Activated naive CD4-positive, alpha-beta T cell treated with Interleukin-2 at 50 U/mL for 16 hours (primary cell): ENCODE measurements at regions not wholly inside any gene's neighbourhood (a gene's known extent, or its start where the extent isn't known, plus 50 kb on each side); places are given as distances from the start of the nearest gene placed in this dataset.

Source experiments
- DNase-seq: peaks from one replicate; pipeline ENCODE4 v3.0.0-alpha.2; 2020

- no peak for DNase-seq
Measured at GRCh38 chr14:101110729-101111619, 207.5 kb upstream of the RTL1 start.

DNA sequence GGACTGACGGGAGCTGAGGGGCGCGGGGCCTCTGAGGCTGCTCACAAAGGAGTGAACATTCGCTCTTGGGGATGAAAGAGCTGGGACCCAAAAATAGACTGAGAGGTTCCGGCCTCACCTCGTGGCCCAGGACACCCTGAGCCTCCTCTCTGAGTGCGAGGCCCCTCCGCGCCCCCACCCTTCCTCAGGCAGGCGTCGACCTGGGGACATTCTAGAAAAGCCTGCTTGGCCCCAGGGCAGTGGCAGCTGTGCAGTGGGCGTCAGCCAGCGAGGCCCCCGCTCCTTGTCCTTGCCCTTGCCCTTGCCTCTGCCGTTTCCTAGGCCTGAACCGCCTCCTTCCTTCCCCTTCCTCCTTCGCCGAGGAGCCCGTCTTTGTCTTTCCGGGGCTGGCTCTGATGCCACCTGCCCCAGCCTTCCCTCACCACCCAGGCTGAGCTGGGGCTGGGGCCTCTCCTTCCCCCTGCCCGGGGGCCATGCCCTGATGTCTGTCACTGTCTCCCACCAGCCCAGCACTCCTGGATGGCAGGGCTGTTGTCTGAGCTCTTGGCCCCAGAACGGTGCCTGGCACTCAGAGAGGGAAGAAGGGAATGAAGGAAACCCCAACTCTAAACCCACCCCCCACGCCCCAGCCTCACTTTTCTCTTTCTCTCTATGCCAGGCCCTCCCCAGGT lies 208.2 kb upstream of the RTL1 start:
- DNase-seq, result no peak

GRCh38 chr14:101112351-101113107 lies 209.0 kb upstream of the RTL1 start:
- no peak for DNase-seq

DNA sequence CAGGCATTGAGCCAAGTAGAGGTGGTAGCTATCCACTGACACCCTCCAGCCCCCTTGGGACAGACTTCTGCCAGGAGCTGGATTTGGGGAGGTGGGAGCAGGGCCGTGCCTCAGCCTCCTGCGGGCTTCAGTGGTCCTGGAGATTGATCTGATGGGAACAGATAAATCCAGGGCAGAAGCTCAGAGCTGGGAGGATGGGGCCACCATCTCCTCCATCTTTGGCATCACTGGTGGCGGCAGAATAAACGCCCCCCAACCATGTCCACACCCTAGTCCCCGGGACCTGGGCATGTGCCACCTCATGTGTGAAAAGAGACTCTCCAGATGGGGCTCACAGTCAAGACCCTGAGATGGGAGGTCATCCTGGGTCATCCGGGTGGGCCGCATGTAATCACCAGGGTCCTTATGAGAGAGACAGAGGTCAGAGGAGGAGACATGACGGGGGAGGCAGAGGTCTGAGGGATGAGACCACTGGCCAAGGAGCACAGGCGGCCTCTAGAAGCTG lies 209.6 kb upstream of the RTL1 start:
- no peak for DNase-seq

GRCh38 chr14:101113835-101114725 lies 210.6 kb upstream of the RTL1 start:
- no peak for DNase-seq

DNA sequence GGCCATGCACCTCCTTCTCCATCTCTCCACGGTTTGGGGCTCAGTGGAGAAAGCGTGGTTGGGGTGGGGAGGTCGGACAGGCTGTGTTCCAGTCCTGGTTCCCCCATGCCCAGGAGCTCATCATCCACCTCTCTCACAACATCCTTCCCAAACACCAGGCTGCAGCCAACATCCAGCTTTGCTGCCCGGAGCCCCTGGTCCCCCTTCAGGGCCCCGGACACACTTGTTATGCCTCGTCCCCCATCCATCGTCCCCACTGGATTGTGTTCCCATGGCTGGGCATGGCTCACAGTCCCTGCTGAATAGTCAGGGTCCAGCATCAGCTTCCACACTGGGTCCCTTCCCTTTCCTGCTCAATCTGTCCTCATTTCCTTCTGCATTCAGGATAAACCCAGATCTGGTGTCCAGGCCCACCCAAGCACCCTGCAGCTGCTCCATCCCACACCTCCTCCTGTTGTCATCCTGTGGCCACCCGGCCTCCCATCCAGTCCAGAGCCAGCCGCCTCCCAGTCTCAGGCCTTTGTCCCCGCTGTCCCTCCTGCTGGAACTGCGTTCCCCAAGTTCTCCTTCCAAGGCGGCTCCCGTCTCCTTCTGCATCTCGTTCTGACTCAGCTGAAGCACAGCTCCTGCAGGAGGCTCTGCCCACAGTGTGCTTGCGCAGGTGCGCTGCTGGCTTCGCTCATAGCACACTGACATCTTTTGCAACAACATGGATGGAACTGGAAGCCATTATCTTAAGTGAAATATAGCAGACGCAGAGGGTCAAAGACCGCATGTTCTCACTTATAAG lies 211.4 kb upstream of the RTL1 start:
- no peak for DNase-seq

DNA sequence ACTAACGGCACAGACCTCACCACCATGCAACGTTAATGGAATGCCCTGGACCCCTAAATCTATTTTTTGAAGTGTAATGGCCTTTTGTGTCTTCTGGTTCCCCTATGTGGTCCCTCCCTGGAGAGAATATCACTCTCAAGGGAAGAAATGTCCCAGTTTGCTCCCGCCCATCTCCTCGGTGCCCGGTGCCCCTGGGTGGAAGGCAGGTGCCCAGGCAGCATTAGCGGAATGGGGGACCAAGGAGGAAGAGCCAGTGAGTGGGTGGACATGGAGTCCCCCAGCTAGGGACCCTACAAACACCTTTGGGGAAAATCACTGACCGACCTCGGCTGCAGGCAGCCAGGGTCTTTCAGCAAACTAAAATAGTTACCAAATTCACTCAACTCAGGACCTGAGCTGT lies 212.1 kb upstream of the RTL1 start:
- DNase-seq, result no peak

- DNase-seq, result no peak
Measured at GRCh38 chr14:101116065-101116464, 212.5 kb upstream of the RTL1 start.

DNA sequence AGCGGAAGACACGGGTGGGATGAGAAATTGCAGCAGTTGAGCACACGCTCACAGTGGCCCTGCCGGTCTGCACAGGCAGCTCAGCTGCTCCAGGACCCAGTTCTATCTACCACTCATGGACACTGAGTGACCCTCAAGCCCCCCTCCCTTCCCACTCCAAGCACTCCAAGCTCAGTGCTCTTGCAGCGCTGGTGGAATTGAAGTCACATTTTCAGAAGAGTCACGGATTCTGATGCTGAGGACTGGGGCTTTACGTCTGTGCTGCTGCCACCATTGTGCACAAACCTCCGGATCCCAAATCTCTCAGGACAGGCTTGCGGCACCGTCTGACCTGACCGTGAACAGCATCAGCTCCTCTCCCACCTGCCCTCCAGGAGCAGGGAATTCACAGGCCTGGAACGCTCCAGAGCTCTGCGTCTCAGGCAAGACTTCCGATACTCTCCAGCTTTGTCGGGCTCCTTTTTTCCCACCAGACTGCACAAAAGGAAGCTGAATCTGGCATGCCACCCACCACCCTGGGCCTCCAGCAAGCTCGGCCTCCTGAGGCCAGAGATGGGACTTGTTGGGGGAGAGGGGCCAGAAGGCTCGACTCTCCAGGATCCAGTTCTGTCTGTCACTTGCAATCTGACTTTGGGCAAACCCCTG lies 213.1 kb upstream of the RTL1 start:
- DNase-seq, result no peak

GRCh38 chr14:101117543-101117942 lies 214.0 kb upstream of the RTL1 start:
- no peak for DNase-seq

DNA sequence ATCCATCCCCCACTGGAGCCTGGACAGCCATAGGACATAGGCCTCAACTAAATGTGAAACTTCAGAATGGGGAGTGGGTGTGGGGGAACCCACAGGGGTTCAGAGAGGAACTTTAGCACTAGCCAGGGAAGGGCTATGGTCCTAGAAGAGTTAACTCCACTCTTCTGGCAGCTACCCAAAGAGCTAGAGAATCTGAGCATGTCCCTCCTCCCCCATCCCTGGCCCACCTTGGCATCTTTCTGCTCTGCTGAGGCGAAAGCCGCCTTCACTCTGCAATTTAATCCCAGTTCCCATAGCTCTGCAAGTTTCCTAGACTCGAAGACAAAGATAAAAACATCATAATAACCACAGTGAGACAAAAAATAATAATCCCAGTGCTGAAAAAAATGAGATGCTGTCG lies 214.7 kb upstream of the RTL1 start:
- no peak for DNase-seq

- no peak for DNase-seq
Measured at GRCh38 chr14:101118746-101119591, 215.4 kb upstream of the RTL1 start.

- DNase-seq, result no peak
Measured at GRCh38 chr14:101119830-101120571, 216.5 kb upstream of the RTL1 start.

- no peak for DNase-seq
Measured at GRCh38 chr14:101120641-101121507, 217.4 kb upstream of the RTL1 start.

- DNase-seq, result no peak
Measured at GRCh38 chr14:101121508-101122139, 218.1 kb upstream of the RTL1 start.

DNA sequence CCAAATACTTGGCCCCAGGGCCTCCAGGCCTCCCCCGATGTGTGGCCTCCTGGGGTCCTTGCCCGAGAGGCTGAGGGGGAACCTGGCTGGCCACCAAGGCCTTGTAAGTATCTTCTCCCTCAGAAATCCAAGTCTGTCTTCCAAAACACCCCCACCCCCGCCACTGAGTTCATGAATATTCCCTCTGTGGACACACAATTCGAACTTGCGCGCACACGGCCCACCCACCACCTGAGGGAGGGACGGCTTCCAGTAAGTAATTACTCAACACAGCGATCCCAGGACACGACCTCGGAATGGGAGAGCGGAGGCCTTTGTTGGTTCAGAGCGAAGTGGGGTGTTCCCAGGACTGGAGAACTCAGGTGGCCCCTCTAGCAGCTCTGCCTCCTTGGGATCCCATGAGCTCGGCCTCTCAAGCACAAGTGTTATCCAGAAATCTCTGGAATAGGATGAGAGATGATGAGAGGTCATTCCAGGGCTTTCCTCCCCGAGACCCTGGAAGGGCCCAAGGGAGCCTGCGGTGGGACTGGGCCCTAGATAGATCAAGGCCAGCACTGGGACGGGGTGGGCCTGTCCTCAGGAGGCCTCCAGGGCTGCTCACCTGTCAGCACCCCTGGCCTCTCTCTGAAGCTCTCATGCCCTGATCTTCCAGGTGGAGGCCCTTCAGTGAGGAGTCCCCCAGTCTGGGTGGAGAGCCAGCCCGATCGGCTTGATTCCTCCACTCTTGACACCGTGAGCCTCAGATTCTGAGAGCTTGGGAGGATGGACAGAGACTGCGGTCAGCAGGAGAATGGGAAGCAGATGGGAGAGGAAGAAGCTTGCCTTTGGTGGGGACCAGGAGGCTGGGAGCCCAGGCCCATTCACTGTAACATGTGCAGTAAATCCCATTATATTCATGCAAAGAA lies 219.0 kb upstream of the RTL1 start:
- no peak for DNase-seq
